Fibroblast of peridontal ligament (primary cell): ENCODE measurements at regions not wholly inside any gene's neighbourhood (a gene's known extent, or its start where the extent isn't known, plus 50 kb on each side); places are given as distances from the start of the nearest gene placed in this dataset.
"Not testable (repeated sequence)": the region's sequence is repeated elsewhere in the genome, so short reads cannot be mapped to it uniquely, and the experiment has no call there.

Experiments used
- DNase-seq: peaks from one replicate; pipeline ENCODE4 v3.0.0-alpha.2; 2010; ENCODE audit errors: extremely low read depth

GRCh38 chr5:6078881-6079280 lies 299.5 kb downstream of the MED10 start:
- no peak for DNase-seq

- DNase-seq, result no peak
Observed at GRCh38 chr5:6076341-6077239, 301.8 kb downstream of the MED10 start.

GRCh38 chr5:6072488-6072887 lies 305.9 kb downstream of the MED10 start:
- not testable (repeated sequence) for DNase-seq

- no peak for DNase-seq
Observed at GRCh38 chr5:6069496-6070185, 308.7 kb downstream of the MED10 start.

- DNase-seq, result no peak
Observed at GRCh38 chr5:6066016-6066415, 312.3 kb downstream of the MED10 start.

- no peak for DNase-seq
Observed at GRCh38 chr5:6059137-6059800, 319.1 kb downstream of the MED10 start.

- no peak for DNase-seq
Observed at GRCh38 chr5:6058055-6058715, 320.2 kb downstream of the MED10 start.

- DNase-seq, result no peak
Observed at GRCh38 chr5:6056280-6056679, 322.1 kb downstream of the MED10 start.

- DNase-seq, result no peak
Observed at GRCh38 chr5:6049662-6050061, 328.7 kb downstream of the MED10 start.

GRCh38 chr5:6048746-6049145 lies 329.6 kb downstream of the MED10 start:
- no peak for DNase-seq

- DNase-seq, result no peak
Observed at GRCh38 chr5:6046296-6046967, 331.9 kb downstream of the MED10 start.

- no peak for DNase-seq
Observed at GRCh38 chr5:6043491-6044310, 334.6 kb downstream of the MED10 start.

GRCh38 chr5:6041977-6042550 lies 336.3 kb downstream of the MED10 start:
- no peak for DNase-seq

GRCh38 chr5:6039111-6039510 lies 339.2 kb downstream of the MED10 start:
- no peak for DNase-seq

GRCh38 chr5:6036006-6036405 lies 342.3 kb downstream of the MED10 start:
- no peak for DNase-seq

- DNase-seq, result no peak
Observed at GRCh38 chr5:6029811-6030271, 348.5 kb downstream of the MED10 start.

GRCh38 chr5:6026766-6027406 lies 351.5 kb downstream of the MED10 start:
- DNase-seq, result no peak

GRCh38 chr5:6019612-6020011 lies 358.7 kb downstream of the MED10 start:
- no peak for DNase-seq

- no peak for DNase-seq
Observed at GRCh38 chr5:6013506-6013905, 364.8 kb downstream of the MED10 start.

GRCh38 chr5:6011199-6011598 lies 367.1 kb downstream of the MED10 start:
- no peak for DNase-seq
